Activated T-cell treated with anti-CD3 and anti-CD28 coated beads for 48 hours (primary cell): ENCODE measurements at regions not wholly inside any gene's neighbourhood (a gene's known extent, or its start where the extent isn't known, plus 50 kb on each side); places are given as distances from the start of the nearest gene placed in this dataset.
"Not testable (repeated sequence)": the region's sequence is repeated elsewhere in the genome, so short reads cannot be mapped to it uniquely, and the experiment has no call there.

ENCODE experiments used
- DNase-seq: peaks from one replicate; pipeline ENCODE4 v3.0.0-alpha.2; 2020; ENCODE audit warnings: low read depth

DNA sequence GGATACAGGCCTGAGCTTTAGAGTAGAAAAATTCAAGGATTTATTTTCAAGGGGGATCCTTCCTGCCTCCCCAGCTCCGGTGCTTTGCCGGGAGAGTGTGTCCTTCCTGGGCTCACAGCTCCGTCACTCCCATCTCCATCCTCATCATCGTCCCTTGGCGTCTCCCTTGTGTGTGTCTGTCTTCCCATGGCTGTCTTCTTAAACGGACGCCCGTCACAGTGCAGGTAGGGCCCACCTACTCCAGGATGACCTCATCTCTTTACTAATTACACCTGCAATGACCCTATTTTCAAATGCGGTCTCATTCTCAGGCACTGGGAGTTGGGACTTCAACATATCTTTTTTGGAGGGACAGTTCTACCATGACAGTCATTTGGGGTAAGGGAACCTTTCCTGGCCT is 320.3 kb upstream of the C1orf174 start:
- no peak for DNase-seq

DNA sequence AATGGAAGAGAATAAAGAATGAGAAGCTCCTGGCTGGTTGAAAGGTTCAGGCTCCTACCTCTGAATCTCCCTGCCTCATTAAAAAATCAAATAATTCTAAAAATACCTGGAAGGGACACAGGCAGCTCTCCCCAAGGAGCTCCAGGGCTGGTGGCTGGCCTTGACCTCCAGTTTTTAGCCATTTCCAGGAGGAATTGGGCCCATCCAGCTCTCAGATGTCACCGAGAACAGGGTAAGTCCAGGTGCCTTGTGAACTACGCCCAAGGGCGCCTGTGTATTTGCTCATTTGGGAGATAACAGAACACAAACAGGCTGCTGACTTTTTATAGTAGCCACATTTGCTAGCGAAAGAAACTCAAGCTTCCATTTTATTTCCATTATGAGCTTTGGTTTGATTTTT is 321.0 kb upstream of the C1orf174 start:
- no peak for DNase-seq

DNA sequence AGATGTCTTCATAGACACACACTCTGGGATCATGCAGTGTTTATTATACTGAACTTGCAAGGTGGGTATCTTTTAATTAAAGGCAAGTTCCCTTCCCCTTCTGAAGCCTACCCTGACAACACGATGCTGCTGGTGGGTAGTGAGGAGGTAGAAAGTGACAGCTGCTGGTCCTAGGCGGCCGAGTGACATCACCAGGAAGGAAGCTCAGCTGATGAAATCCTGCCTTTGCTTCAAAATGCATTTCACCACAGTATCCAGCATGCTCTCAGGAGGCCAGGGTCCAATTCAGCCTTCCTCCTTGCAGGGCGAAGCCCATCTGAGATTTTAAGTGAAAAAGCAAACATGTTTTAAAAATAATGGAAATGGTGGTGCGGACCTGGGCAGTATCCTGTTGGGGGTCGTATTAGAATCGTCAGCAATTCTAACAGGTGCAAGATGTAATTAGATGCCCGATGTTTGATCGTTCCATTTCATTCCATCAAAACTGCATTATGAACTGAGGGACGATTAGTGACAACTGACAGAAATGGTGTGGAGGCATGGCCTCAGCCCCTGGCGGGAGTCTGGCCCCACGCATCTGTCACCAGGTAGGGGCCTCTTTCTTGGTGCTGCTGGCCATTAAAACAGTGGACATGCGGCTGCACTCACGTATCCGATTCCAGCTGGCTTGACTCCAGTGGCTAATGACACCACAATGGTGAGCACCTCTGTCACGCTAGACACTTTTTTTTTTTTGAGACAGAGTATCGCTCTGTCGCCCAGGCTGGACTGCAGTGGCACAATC is 324.8 kb upstream of the C1orf174 start:
- no peak for DNase-seq

DNA sequence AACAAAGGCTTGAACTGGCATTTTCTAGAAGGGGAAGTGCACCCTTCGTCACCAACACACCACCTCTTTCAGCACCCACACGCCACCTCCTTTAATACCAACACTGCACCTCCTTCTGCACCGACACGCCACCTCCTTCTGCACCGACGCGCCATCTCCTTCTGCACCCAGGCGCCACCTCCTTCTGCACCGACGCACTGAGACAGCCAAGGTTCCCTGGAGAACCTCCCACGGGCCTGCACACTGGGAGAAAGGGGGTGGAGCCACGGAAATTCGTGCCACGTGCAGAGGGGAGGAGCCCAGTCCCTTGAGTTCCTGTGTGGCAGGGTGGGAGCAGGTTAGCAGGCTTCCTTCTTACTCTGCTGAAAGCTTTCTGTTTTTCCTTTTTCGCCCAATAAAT is 327.9 kb upstream of the C1orf174 start:
- no peak for DNase-seq

DNA sequence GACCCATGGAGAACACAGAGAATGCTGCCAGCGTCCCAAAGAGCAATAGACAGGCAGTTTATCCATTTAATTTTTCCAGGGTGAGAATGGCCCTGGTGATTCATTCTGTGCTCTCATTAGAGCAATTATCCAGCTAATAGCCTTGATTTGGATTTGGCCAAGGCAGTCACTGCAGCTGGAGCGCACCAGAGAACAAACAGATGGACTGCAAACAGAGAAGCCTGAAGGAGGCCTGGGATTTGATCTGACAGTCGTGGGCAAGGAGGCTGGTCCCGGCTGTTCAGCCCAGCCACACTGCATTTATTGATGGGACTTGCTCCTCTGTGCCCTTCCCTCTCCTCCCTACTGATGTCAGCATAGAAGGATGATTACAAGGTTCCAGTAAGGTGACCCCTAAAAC is 353.9 kb upstream of the C1orf174 start:
- no peak for DNase-seq

DNA sequence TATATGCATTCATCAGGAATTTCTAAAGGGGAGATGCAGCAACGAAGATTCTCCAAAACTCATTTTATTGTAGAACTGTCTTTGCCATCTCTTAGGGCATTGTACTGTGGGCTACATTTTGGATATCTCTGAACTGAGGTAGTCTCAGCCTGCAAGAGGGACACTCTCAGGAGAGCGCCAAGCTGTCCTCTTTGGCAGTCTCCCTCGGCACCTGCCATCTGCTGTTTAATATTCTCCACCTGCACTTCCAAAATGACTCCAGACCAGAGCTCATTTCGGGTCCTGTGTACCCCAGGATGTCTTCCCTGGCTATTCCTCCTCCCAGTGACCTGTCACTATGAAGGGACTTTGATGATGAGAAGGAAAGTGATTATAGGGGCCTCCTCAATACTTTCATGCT is 356.3 kb upstream of the C1orf174 start:
- DNase-seq = no peak

DNA sequence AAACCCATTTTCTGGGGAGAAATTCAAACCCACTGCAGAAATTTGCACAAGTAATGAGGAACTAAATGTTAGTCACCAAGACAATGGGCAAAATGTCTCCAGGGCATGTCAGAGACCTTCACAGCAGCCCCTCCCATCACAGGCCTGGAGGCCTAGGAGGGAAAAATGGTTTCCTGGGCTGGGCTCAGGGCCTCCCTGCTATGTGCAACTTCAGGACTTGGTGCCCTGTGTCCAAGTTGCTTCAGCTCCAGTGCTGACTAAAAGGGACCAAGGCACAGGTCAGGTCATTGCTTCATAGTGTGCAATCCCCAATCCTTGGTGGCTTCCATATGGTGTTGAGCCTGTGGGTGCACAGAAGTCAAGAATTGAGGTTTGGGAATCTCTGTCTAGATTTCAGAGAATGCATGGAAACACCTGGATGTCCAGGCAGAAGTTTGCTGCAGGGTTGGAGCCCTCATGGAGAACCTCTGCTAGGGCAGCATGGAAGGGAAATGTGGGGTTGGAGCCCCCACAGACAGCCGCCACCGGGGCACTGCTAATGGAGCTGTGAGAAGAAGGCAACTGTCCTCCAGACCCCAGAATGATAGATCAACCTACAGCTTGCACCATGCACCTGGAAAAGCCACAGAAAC is 358.2 kb upstream of the C1orf174 start:
- DNase-seq = not testable (repeated sequence)

DNA sequence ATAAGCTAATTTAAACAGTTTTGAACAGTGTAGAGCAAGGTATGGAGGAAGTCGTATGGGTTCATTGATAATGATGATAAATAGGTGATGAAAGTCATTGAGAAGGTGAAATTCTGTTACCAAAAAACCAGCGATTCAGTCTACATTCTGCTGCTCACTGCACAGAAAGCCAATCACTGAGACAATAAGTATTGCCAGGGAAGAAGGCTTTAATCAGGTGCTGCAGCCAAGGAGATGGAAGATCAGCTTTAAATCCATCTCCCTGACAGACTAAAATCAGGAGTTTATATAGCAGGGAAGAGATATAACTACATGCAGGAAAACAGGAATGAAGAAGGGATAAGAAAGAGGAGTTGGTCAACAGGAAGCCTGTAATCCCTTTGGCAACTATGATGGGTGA is 361.3 kb upstream of the C1orf174 start:
- no peak for DNase-seq

DNA sequence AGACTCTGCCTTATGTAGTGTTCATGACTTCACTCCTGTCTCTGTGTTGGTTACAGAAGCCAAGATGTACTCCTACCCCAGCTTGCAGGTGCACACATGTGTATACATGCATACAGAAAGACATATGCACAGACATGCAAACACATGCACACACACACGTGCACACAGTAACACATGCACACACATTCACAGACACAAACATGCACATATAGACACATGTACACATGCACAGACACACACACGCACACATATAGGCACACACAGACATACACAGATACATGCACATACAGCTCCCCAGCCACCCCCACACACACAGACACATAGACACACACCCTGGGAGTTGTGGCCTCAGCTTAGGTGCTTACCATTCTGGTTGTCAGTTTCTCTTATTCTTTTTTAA is 362.6 kb upstream of the C1orf174 start:
- no peak for DNase-seq

DNA sequence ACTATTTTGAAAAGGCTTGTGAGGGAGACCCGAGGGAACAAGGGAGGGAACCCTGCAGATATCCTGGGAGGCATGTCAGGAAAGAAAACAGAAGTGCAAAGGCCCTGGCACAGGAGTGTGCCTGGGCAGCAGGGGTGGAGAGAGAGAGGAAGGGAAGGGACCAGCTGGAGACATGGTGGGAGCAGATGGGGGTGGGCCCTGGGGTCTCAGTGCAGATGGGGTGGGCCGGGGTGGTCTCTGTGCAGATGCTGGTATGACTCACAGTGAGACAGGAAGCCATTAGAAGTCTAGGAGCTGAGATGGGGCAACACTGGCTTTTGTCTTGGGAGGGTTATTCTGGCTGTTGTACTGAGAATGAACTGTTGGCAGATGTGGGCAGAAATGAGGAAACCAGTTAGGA is 363.6 kb upstream of the C1orf174 start:
- no peak for DNase-seq

DNA sequence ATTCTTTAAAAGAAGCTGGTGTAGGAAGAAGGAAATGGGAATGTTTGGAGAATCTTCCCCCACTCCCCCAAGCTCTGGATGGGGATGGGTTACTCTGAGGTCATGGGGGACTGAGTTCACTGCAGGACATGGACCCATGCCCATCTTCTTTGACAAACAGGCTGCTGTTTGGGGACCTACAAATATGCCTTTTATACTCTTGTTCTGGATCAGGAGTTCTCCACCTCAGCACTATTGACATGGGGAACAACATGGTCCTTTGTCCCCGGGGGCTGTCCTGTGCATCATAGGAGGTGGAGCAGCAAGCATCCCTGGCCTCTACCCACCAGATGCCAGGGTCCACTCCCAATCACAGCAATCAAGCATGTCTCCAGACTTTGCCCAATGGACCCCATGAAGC is 365.8 kb upstream of the C1orf174 start:
- no peak for DNase-seq

DNA sequence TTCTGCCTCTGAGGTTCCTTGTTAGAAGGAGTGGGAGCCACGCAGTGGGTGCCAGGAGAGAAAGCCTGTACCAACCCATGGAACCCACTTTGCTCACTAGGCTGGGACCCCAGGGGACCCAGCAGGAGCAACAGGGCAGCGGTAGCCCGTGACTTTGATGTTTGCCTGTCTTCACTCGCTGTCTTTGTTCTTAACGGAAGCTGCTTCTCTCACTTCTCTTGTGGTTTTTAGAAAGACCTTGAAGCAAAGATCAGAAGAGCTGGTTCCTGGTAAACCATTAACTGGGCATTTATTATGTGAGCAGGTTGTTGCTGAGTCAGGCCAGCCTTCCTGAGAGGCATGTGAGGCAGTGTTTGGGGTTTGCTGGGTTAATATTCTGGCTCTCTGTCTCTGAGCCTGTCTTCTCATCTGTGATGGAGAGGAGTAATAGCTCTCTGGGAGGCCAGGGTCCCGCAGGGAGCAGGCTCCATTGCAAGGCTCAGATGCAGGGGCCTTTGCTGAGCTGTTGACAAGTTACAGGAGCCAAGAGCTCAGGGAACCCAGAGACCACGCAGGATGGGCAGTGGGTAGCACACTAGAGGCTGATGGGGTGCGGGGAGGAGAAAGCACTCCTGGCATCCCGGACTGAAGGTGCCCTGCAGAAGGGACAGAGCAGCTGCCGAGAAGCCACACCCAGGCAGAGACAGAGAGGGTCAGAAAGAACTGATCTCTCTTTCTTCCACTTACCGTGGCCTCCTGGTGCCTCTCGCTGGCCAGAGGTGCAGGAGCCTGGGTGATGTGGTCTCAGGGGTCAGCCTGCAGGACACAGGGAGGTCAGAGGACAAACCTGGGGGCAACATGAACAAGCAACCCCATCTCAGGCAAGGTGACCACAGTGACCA is 367.5 kb upstream of the C1orf174 start:
- no peak for DNase-seq

DNA sequence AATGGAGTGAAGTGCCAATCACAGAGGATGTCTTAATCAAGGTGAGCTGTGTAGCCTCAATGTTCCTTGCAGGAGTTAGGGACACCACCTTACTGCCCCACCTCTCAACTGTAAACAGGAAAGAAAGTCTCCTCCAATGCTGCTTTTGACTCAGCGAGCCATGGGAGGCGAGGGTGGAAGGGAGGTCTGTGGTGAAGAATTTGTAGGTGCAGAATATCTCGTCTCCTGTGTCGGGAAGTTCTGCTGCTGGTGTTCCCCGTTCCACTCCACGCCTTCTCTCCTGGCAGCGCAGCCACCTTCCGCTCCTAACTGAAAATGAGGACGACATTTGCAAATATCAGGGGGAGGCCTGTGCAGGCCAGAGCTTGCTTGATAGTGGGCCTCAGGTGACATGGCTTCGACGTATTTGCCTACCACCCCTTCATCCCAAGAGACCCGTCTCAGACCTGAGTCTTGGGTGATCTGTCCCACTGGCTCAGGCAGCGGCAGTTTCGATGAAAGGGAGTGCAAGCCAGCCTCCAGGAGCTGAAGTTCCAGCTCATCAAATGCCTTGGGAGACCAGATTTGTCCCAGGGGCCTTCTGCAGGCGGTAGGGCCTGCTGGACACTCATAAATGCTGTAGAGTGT is 368.3 kb upstream of the C1orf174 start:
- no peak for DNase-seq

DNA sequence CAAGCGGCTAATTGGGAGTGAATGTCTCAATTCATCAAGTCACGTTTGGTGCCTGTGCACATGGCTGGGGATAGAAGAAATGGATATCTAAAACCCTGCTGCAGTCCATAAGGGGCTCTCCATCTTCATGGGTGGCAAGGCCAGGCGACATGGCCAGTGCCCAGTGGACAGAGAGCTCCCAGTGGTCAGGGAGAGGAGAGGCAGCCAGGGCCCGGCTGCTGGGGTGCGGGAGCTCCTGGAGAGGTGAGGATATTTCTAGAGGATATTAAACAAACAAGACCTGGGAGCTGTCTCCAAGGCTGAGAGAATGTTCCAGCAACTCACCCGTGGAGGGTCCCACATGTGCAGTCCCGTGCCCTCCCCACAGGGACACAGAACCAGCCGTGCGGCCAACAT is 368.8 kb upstream of the C1orf174 start:
- no peak for DNase-seq

DNA sequence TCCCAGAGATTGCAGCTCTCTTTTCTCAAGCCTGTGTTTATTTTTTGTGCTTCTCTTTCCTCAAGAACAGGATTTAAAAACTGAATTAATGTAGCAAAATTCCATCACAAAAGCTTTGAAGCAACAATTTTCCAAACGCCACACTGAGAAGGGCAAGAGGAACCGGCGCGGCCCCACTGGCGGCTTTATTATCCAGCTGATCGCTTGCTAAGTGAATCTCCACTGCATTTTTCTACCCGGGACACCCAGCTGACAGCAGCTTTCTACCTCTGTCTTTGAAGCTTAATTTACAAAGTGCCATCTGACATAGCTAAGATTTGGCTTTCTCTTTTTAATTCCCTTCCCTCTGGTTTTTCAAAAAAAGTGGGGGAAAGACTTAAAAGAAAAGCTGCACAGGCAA is 369.3 kb upstream of the C1orf174 start:
- DNase-seq = no peak

DNA sequence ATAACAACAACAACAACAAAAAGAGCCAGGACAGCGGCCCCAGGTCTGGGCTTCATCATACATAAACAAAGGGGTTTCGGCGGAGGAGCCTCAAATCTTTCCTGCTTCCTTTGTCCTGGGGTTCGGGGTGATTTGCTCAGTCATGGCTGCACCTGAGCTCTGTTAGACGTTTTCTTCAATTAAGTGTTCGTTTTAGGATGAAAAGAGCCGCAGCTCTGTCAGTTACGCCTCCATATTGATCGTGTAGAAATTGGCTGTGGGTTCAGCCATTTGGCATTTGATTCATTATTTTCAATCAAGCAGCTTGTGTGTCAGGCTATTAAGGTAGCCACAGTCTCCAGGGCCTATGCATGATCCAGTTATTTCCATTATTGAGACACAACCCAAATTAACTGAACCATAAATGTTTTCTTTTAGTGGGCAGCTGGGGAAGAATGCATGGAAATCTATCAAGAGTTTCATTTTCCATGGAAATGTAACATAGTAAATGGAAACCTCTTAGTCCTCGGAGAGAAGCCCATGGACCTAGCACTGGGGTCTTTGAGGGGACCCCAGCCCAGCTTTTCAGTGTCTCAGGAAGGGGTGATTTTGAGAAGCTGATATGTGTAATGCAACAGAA is 370.0 kb upstream of the C1orf174 start:
- DNase-seq = no peak

DNA sequence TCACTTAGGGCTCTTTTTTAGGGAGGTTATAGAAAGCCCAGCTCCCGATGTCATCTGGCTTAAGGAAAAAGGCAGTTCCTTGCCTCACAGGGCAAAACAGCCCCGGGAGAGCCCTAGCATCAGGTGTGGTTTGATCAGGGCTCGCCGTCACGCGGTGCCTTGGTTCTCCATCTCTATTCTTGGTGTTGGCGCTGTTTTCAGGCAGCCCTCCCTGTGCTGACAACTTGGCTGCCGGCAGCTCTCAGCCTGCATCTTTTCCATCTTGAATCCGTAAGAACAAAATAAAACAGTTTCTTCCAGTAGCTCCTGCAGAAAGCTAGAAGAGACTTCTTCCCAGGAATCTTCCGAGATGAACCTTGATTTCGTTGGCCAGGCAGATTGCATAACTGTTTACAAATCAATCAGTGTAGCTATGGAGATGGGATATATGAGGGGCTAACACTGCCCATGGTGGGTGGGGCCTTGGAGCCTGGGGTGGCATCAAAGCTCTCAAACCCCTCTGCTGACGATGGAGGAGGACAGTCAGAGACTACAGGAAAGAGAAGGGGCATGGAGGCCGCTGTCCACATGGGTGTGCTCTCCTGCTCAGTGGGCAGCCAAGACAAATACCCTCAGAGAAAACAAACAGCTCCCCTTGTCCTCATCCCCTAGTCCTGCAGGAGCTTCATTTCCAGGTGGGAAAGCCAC is 370.7 kb upstream of the C1orf174 start:
- DNase-seq = no peak

DNA sequence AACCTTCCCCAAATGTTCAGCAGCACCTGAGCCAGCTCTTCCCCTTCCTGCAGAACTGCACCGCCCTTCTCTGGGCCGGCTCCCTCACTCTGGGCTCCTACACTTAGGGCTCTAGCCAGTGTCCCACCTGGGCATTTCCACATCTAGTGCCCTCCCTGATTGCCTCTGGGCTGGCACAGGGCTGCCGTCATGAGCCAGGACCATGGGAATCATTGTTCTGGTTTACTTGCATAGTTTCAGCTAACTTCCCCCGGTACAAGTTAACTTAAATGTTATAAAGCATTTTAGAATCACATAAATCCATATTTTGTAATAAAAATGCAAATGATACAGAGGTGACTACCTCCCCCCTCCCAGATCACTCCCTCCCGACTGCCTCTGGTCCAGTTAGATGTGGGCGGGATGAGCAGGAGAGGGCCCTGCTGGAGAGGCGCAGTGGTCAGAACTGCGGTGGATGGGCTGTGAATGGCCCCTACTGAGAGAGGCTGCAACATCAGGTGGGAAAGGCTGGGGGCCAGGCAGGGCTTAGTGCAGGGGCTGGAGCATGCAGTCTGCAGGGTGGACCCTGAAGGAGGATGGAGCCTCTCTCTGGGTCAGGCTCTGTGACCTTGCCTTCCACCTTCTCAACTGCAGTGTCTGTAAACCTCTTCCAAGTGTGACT is 371.4 kb upstream of the C1orf174 start:
- no peak for DNase-seq

DNA sequence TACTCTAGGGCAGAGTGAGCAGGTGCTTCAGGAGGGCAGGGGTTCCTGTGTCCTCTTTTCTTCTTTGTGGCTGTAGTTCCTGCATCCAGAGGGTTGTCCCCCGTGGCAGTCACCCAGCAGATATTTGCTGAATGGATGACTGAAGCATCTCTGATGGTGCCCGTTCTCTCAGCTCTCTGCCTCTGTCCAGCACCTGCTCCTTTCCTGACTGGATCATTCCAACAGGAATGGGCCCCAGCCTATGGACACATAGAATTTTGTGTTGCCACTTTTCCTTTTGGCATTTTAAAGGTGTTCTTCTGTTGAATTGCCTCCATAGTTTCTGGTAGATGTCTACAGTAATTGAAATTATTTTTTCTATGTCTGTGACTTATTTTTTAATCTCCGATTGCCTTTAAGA is 372.5 kb upstream of the C1orf174 start:
- no peak for DNase-seq

DNA sequence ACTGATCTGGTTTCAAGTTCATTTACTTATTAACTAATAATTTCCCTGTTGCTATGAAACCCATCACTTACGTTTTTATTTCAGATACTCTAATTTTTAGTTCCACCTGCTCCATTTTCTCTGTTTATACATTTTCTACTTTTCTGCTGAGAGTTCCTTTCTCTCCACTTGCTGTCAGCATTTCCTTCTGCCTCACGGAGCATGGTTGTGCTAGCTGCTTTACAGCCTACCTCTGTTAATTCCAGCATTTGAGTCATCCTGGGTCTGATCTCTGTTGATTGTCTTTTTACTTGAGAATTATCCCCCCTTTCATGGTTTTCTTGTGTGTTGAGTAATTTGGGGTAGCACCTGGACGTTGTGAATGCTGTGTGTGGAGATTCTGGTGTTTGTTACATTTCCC is 373.2 kb upstream of the C1orf174 start:
- no peak for DNase-seq

DNA sequence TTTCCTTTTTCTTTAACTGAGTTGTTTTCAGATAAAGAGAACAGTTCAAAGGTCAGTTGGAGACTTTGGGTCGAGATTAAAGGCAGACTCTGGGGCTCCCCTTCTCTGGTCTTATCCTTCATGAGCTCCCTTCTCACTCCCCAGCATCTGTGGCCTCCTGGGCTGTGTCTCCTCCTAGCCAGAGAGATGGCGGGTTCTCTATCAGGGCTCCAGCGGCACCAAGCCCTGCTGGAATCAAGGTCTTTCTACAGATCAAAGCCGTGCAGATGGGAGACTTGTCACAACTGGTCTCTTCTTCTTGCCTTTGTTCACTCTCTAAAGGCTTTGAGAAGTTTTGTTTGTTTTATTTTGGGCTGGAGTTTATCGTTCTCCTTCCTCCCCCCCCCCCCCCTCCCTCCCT is 373.7 kb upstream of the C1orf174 start:
- DNase-seq = no peak
